ENCODE measurements at regions not wholly inside any gene's neighbourhood (a gene's known extent, or its start where the extent isn't known, plus 50 kb on each side); places are given as distances from the start of the nearest gene placed in this dataset.

DNA sequence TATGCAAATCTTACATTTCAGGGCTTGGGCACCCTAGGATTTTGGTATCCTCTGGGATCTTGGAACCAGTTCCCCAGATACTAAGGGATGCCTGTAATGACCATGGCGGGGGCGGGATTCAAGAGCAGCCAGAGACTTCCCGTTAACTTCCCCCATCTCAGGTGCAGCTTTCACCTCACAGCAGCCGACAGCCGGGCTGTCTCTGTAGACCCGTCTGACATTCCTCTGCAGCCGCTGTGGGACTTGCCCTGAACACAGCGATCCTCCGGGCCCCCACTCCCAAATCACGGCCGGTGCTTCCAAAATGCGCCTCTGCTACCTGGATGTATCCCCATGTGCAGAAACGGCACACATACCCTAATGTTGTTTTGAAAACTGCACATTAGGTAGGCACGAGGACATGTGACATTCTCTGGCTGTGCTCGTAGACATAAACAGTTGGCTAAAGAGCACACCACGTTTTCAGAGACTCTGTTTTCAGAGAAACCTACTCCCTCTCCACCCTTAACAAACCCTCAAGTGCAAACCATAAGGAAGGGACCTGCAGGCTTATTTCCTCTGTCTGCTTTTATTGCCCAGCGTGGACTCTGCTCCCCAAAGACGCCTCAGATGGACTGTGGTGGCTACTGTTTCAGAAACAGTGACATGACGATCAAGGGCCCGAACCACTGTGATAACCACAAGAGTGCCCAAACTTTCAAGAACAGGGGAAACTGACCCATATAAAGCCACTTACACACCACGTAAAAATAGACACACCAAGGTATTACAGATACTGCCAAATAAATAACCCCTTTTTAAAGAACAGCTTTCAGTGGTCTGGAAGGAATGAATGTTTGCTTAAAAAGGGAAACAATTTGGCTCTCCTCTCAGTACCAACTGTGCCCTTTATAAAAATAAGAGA, 72.9 kb upstream of the FOXC1 start:
- H3K4me1 Mint-ChIP-seq: peaks cover 3% of the 10 kb centered on the region
- no peaks in the 10 kb centered on the region for H3K36me3 Mint-ChIP-seq
- H3K27me3 Mint-ChIP-seq (ENCODE audit: low read depth): no peaks in the 10 kb centered on the region
- no peak overlapping the region for H3K4me3 Mint-ChIP-seq
- no peak overlapping the region for H3K27ac Mint-ChIP-seq
- TF ChIP-seq, protein P1, sequence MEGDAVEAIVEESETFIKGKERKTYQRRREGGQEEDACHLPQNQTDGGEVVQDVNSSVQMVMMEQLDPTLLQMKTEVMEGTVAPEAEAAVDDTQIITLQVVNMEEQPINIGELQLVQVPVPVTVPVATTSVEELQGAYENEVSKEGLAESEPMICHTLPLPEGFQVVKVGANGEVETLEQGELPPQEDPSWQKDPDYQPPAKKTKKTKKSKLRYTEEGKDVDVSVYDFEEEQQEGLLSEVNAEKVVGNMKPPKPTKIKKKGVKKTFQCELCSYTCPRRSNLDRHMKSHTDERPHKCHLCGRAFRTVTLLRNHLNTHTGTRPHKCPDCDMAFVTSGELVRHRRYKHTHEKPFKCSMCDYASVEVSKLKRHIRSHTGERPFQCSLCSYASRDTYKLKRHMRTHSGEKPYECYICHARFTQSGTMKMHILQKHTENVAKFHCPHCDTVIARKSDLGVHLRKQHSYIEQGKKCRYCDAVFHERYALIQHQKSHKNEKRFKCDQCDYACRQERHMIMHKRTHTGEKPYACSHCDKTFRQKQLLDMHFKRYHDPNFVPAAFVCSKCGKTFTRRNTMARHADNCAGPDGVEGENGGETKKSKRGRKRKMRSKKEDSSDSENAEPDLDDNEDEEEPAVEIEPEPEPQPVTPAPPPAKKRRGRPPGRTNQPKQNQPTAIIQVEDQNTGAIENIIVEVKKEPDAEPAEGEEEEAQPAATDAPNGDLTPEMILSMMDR (IDR thresholded peaks at IDR 0.05; ENCODE audit: unreplicated experiment): no peak
- H3K9me3 Mint-ChIP-seq: no peaks in the 10 kb centered on the region
- no peak for DNase-seq (ENCODE audit: low spot score in 2 of 2, unreplicated experiment in 2 of 2)

DNA sequence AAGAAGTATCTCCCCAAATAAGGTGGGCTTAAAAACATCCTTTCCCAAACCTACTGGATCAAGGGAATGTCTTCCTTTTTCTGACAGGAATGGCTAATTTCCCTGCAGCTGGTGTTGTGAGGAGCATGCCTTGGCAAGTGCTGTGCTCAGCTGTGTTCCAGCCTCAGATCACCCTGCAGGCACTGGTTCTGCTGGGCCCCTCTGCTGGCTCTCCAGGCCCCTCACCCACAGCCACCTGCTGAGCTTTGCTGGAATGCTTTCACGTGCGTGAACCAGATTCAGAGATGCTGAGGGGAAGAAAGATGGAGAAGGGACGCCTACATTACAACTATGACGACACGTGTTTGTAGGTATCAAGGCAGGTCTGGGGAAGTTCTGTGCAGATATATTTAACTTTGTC, 71.3 kb upstream of the FOXC1 start:
- H3K9me3 Mint-ChIP-seq: peaks cover 6% of the 10 kb centered on the region
- H3K36me3 Mint-ChIP-seq: no peaks in the 10 kb centered on the region
- H3K27me3 Mint-ChIP-seq (ENCODE audit: low read depth): peaks cover 2% of the 10 kb centered on the region
- no peak for DNase-seq (ENCODE audit: low spot score in 2 of 2, unreplicated experiment in 2 of 2)
- H3K27ac Mint-ChIP-seq: no peak overlapping the region
- H3K4me1 Mint-ChIP-seq: peaks cover 3% of the 10 kb centered on the region
- TF ChIP-seq, protein P1 (IDR thresholded peaks at IDR 0.05; ENCODE audit: unreplicated experiment): no peak
- H3K4me3 Mint-ChIP-seq: no peak overlapping the region

DNA sequence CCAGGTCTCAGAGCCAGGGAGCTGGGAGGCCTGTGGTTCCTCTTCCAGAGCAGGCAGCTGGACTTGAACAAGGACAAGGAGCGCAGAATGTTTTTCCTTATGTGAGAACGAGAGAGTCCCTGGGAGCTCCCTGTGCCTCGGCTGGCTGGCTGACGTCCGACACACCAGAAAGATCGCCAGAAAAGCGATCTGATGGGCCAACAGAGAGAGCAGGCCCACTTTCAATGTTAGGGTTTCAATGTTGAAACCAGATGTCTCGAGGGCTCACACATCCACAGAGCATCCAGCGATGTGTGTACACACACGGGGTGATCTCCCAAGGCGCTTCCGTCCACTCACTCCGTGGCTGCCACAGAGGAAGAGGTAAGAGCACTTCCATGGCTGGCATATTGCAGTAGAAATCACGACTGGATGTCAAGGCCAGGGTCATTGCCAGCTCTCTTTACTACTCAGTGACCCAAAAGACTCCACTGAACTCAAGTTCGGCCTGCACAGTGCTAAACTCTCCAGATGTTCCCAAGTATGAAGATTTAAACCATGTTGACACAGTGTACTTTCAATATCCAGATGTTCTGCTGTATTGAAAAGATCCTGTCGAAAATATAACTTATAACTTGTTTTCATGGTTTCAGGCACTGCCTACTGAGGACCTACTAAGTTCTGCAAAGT, 70.8 kb upstream of the FOXC1 start:
- Mint-ChIP-seq H3K9me3 (peaks cover 11% of the 10 kb centered on the region), H3K36me3 (no peaks in the 10 kb centered on the region), H3K4me1 (peaks cover 3% of the 10 kb centered on the region), H3K27me3 (ENCODE audit: low read depth) (peaks cover 6% of the 10 kb centered on the region), H3K4me3 (no peak overlapping the region), H3K27ac (no peak overlapping the region)
- TF ChIP-seq, protein P1 (IDR thresholded peaks at IDR 0.05; ENCODE audit: unreplicated experiment): no peak
- DNase-seq (ENCODE audit: low spot score in 2 of 2, unreplicated experiment in 2 of 2): no peak

DNA sequence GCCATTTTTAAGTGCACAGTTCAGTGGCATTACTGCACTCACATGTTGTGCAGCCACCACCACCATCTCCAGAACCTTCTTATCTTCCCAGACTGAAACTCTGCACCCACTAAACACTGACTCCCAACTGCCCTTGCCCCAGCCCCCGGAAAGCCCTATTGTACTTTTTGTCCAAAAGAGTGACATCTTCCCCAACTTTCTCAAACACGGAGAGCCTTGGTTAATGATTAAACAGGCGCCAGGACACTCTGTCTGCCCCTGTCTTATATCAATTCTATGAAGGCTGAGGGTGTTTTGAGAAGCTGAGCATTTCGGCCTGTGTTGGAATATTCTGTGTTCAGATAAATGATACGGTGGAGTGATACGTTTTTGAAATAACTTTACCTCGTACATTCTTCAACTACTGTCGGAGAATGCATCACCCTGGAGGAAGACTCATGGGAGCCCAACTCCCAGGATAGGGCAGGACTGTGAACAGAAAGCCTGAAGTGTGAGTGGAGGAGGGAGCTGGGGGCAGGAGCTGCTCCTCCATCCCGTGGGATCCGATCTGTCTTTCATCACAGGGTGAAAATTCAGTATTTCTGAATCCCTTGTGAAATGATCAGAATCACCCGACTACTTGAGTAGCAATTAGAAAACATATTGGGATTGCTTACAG, 68.7 kb upstream of the FOXC1 start:
- Mint-ChIP-seq H3K4me1 (no peaks in the 10 kb centered on the region), H3K9me3 (peaks cover 17% of the 10 kb centered on the region), H3K36me3 (no peaks in the 10 kb centered on the region), H3K27ac (no peak overlapping the region), H3K27me3 (ENCODE audit: low read depth) (peaks cover 10% of the 10 kb centered on the region), H3K4me3 (no peak overlapping the region)
- TF ChIP-seq, protein P1 (IDR thresholded peaks at IDR 0.05; ENCODE audit: unreplicated experiment): no peak
- DNase-seq (ENCODE audit: low spot score in 2 of 2, unreplicated experiment in 2 of 2): no peak

DNA sequence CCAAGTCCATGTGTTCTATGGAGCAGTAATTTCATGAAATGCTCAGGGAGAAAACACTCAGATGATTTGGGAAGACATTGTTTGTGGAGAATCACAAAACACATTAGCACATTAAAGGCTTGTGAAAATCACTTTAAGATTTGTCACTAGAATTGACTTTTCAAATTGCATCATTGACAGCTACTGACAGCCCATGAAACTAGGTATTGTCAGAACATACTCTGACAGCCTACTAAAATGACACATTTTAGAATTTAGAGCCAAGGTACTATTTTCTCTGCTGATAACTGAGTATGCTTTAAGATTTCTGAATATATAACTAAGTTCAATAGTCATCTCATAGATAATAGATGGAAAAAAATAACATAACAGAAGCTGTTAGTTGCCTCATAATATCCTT, 67.4 kb upstream of the FOXC1 start:
- no peak for DNase-seq (ENCODE audit: low spot score in 2 of 2, unreplicated experiment in 2 of 2)
- Mint-ChIP-seq H3K4me3 (no peak overlapping the region), H3K36me3 (no peaks in the 10 kb centered on the region), H3K4me1 (no peaks in the 10 kb centered on the region), H3K27ac (no peak overlapping the region), H3K27me3 (ENCODE audit: low read depth) (peaks cover 10% of the 10 kb centered on the region), H3K9me3 (peaks cover 18% of the 10 kb centered on the region)
- TF ChIP-seq, protein P1 (IDR thresholded peaks at IDR 0.05; ENCODE audit: unreplicated experiment): no peak
